Liver (tissue), 8 donors: ENCODE measurements at regions not wholly inside any gene's neighbourhood (a gene's known extent, or its start where the extent isn't known, plus 50 kb on each side); places are given as distances from the start of the nearest gene placed in this dataset.

Source experiments
- DNase-seq: peaks from one replicate; pipeline ENCODE4 v3.0.0-alpha.2; 2017; ENCODE audit warnings: low spot score
- H3K27ac ChIP-seq, 2 donors: one replicate each; pipeline ENCODE4 v1.7.0; 2013; ENCODE audit warnings: inconsistent platforms in 2 of 2, low read length in 2 of 2, control low read depth in 1 of 2, low read depth in 1 of 2, mild to moderate bottlenecking in 1 of 2
- H3K27me3 ChIP-seq, 4 donors: one replicate each; pipeline versions ENCODE4 v1.6.1 to v1.7.0; 2013; ENCODE audit warnings: low read length in 3 of 4, inconsistent platforms in 1 of 4, mild to moderate bottlenecking in 1 of 4, moderate library complexity in 1 of 4; ENCODE audit not compliant: control insufficient read depth in 4 of 4, insufficient read depth in 4 of 4
- H3K36me3 ChIP-seq, 4 donors: one replicate each; pipeline versions ENCODE4 v1.6.1 to v1.7.0; 2013; ENCODE audit warnings: low read length in 3 of 4, mild to moderate bottlenecking in 3 of 4, low read depth in 1 of 4, moderate library complexity in 1 of 4; ENCODE audit not compliant: control insufficient read depth in 4 of 4, insufficient read depth in 3 of 4
- H3K4me1 ChIP-seq, 4 donors: one replicate each; pipeline versions ENCODE4 v1.6.1 to v1.7.0; 2013; ENCODE audit warnings: low read length in 3 of 4, mild to moderate bottlenecking in 3 of 4, moderate library complexity in 1 of 4; ENCODE audit not compliant: control insufficient read depth in 4 of 4, insufficient read depth in 4 of 4
- H3K4me3 ChIP-seq, 3 donors: one replicate each; pipeline versions ENCODE4 v1.6.1 to v1.7.0; 2013; ENCODE audit warnings: low read length in 3 of 3, control low read depth in 1 of 3, low read depth in 1 of 3, mild to moderate bottlenecking in 1 of 3
- H3K9ac ChIP-seq, 2 donors: one replicate each; pipeline ENCODE4 v1.7.0; 2013; ENCODE audit warnings: low read length in 2 of 2, mild to moderate bottlenecking in 2 of 2, moderate library complexity in 2 of 2, control low read depth in 1 of 2, low read depth in 1 of 2
- H3K9me3 ChIP-seq, 4 donors: one replicate each; pipeline versions ENCODE4 v1.6.1 to v1.7.0; 2013; ENCODE audit warnings: low read length in 3 of 4; ENCODE audit not compliant: control insufficient read depth in 4 of 4
- CTCF ChIP-seq: fragments of 150-350 bp; IDR thresholded peaks from 2 replicates; pipeline ENCODE4 v1.5.1; 2017; ENCODE audit warnings: improper control_type of control experiment, low read depth, low read length; ENCODE audit not compliant: missing input control
- EGR1 ChIP-seq, 2 donors: IDR thresholded peaks; 2 replicates each; pipeline ENCODE4 v1.6.1; 2016 to 2018; ENCODE audit warnings: antibody characterized with exemption in 2 of 2, low read depth in 2 of 2
- FOXA1 ChIP-seq: IDR thresholded peaks from 2 replicates; pipeline ENCODE4 v1.6.1; 2016; ENCODE audit warnings: antibody characterized with exemption
- FOXA2 ChIP-seq: IDR thresholded peaks from 2 replicates; pipeline ENCODE4 v1.6.1; 2016; ENCODE audit warnings: antibody characterized with exemption
- GABPA ChIP-seq, 2 donors: IDR thresholded peaks in 1 of 2; conservative IDR thresholded peaks in 1 of 2; 2 replicates each; pipeline ENCODE4 v1.6.1; 2016; ENCODE audit warnings: antibody characterized with exemption in 2 of 2, mild to moderate bottlenecking in 1 of 2, moderate library complexity in 1 of 2
- HNF4A ChIP-seq, 2 donors: conservative IDR thresholded peaks; 2 replicates each; pipeline ENCODE4 v1.6.1; 2016; ENCODE audit warnings: antibody characterized with exemption in 2 of 2, mild to moderate bottlenecking in 2 of 2
- HNF4G ChIP-seq: IDR thresholded peaks from 2 replicates; pipeline ENCODE4 v1.6.1; 2016; ENCODE audit warnings: antibody characterized with exemption
- JUND ChIP-seq, 2 donors: IDR thresholded peaks; 2 replicates each; pipeline ENCODE4 v1.6.1; 2016; ENCODE audit warnings: antibody characterized with exemption in 2 of 2
- MAX ChIP-seq: IDR thresholded peaks from 2 replicates; pipeline ENCODE4 v1.6.1; 2016; ENCODE audit warnings: antibody characterized with exemption
- NR2F2 ChIP-seq: IDR thresholded peaks from 2 replicates; pipeline ENCODE4 v1.6.1; 2016; ENCODE audit warnings: antibody characterized with exemption
- RAD21 ChIP-seq, 2 donors: IDR thresholded peaks; 2 replicates each; pipeline ENCODE4 v1.6.1; 2016; ENCODE audit warnings: antibody characterized with exemption in 2 of 2, mild to moderate bottlenecking in 2 of 2
- REST ChIP-seq: IDR thresholded peaks from 2 replicates; pipeline ENCODE4 v1.6.1; 2016; ENCODE audit warnings: antibody characterized with exemption, mild to moderate bottlenecking
- RXRA ChIP-seq, 2 donors: IDR thresholded peaks; 2 replicates each; pipeline ENCODE4 v1.6.1; 2017 to 2018; ENCODE audit warnings: antibody characterized with exemption in 2 of 2, mild to moderate bottlenecking in 1 of 2
- SP1 ChIP-seq: IDR thresholded peaks from 2 replicates; pipeline ENCODE4 v1.6.1; 2018; ENCODE audit warnings: antibody characterized with exemption, mild to moderate bottlenecking
- TAF1 ChIP-seq: conservative IDR thresholded peaks from 2 replicates; pipeline ENCODE4 v1.6.1; 2016; ENCODE audit warnings: antibody characterized with exemption, mild to moderate bottlenecking
- YY1 ChIP-seq: IDR thresholded peaks from 2 replicates; pipeline ENCODE4 v1.6.1; 2016; ENCODE audit warnings: antibody characterized with exemption, mild to moderate bottlenecking
- WGBS: extraction: QIAGEN DNeasy Blood & Tissue Kit; methylation state at CpG from one replicate; pipeline ENCODE4 v1.1.7; 2013; 5-methylcytosine and 5-hydroxymethylcytosine counted together
- TF ChIP-seq, protein P1 (sequence below): IDR thresholded peaks from 2 replicates; pipeline ENCODE4 v1.6.1; 2016; ENCODE audit warnings: antibody characterized with exemption
- TF ChIP-seq, protein P2 (sequence below): IDR thresholded peaks from 2 replicates; pipeline ENCODE4 v1.6.1; 2016; ENCODE audit warnings: antibody characterized with exemption
- donor health status: healthy.
- donor health status: healthy.
- donor health status: healthy.
- donor health status: healthy.
- donor health status: healthy.

DNA sequence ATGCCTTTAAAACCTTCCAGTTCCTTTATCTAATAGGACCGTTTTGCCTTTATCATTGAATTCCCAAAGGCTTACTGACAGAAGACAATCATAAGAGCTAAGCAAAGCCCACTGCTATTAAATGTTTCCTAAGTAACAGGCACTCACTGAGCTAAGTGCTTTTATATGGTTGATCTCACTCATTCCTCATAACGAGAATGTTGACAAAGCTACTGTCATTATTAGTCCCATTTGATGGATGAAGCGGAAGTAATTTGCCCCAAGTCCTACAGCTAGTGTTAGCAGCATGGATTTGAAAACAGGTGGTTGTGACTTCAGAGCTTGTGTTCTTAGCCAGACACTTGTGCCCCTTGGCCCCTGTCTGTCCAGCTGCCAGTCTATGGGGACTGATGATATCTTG, 134.8 kb upstream of the SERPINE2 start:
- Histone ChIP-seq H3K27ac (no peak overlapping the region), H3K36me3 (no peaks in the 10 kb centered on the region), H3K9ac (no peak overlapping the region), H3K27me3 (no peaks in the 10 kb centered on the region), H3K9me3 (no peaks in the 10 kb centered on the region), H3K4me1 (no peaks in the 10 kb centered on the region), H3K4me3 (no peak overlapping the region)
- 79% methylated on average over 3 of the region's 3 CpGs for WGBS
- TF ChIP-seq HNF4A (conservative IDR thresholded peaks at IDR 0.05) (no peak), EGR1 (IDR thresholded peaks at IDR 0.05; ENCODE audit: low read depth in 2 of 2) (no peak)
- DNase-seq, result no peak

DNA sequence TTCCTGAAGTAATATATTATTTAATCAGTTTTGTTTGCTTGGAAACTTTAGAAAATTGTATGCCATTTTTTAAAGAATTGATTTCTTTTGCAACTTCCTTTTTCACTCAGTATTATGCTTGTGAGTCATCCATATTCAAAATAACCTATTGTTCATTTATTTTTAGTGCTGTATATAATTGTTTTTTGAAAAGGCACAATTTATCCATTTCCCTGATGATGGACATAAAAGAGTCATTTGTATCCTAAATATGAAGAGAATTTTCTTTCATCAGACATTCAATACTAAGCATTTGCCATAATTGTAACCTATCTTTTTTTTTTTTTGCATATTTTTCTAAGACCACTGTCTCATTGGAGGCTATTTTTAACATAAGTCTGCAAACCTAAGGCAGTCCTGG, 134.1 kb upstream of the SERPINE2 start:
- Histone ChIP-seq H3K27ac (no peak overlapping the region), H3K36me3 (no peaks in the 10 kb centered on the region), H3K9me3 (no peaks in the 10 kb centered on the region), H3K27me3 (no peaks in the 10 kb centered on the region), H3K4me1 (no peaks in the 10 kb centered on the region), H3K9ac (no peak overlapping the region), H3K4me3 (no peak overlapping the region)
- DNase-seq, result no peak
- no peak for TF ChIP-seq YY1
- TF ChIP-seq CTCF, result no peak
- no peak for TF ChIP-seq HNF4A (conservative IDR thresholded peaks at IDR 0.05)
- TF ChIP-seq TAF1, result no peak
- TF ChIP-seq SP1, result no peak
- no peak for TF ChIP-seq FOXA1
- TF ChIP-seq EGR1 (IDR thresholded peaks at IDR 0.05; ENCODE audit: low read depth in 2 of 2), result no peak
- TF ChIP-seq RAD21 (IDR thresholded peaks at IDR 0.05), result no peak
- no peak for TF ChIP-seq FOXA2
- no peak for TF ChIP-seq HNF4G
- TF ChIP-seq, protein P1, sequence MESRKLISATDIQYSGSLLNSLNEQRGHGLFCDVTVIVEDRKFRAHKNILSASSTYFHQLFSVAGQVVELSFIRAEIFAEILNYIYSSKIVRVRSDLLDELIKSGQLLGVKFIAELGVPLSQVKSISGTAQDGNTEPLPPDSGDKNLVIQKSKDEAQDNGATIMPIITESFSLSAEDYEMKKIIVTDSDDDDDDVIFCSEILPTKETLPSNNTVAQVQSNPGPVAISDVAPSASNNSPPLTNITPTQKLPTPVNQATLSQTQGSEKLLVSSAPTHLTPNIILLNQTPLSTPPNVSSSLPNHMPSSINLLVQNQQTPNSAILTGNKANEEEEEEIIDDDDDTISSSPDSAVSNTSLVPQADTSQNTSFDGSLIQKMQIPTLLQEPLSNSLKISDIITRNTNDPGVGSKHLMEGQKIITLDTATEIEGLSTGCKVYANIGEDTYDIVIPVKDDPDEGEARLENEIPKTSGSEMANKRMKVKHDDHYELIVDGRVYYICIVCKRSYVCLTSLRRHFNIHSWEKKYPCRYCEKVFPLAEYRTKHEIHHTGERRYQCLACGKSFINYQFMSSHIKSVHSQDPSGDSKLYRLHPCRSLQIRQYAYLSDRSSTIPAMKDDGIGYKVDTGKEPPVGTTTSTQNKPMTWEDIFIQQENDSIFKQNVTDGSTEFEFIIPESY, result no peak
- no peak for TF ChIP-seq REST
- no peak for TF ChIP-seq JUND (IDR thresholded peaks at IDR 0.05)
- TF ChIP-seq MAX, result no peak
- no peak for TF ChIP-seq NR2F2
- TF ChIP-seq, protein P2, sequence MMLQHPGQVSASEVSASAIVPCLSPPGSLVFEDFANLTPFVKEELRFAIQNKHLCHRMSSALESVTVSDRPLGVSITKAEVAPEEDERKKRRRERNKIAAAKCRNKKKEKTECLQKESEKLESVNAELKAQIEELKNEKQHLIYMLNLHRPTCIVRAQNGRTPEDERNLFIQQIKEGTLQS, result no peak
- TF ChIP-seq RXRA (IDR thresholded peaks at IDR 0.05), result no peak
- no peak for TF ChIP-seq GABPA (IDR thresholded peaks at IDR 0.05 in 1 of 2, conservative IDR thresholded peaks at IDR 0.05 in 1 of 2)
